GM06990 (cell line): ENCODE measurements at regions not wholly inside any gene's neighbourhood (a gene's known extent, or its start where the extent isn't known, plus 50 kb on each side); places are given as distances from the start of the nearest gene placed in this dataset.
"Not testable (repeated sequence)": the region's sequence is repeated elsewhere in the genome, so short reads cannot be mapped to it uniquely, and the experiment has no call there.

Source experiments
- DNase-seq: peaks from one replicate; pipeline ENCODE4 v3.0.0-alpha.2; 2011; ENCODE audit not compliant: insufficient read length; ENCODE audit errors: extremely low read depth
- H3K27me3 ChIP-seq: replicated peaks from 2 replicates; pipeline ENCODE4 v1.6.0; 2011; ENCODE audit warnings: low read length; ENCODE audit not compliant: control insufficient read depth, insufficient read depth
- H3K36me3 ChIP-seq: 2 replicates; pipeline ENCODE4 v1.5.1; 2011; ENCODE audit warnings: low read length; ENCODE audit not compliant: control insufficient read depth, insufficient read depth
- H3K4me3 ChIP-seq: replicated peaks from 2 replicates; pipeline ENCODE4 v1.5.1; 2011; ENCODE audit warnings: low read depth, mild to moderate bottlenecking, control low read depth, low read length
- TF ChIP-seq, protein P1 (sequence below): IDR thresholded peaks from 2 replicates; pipeline ENCODE4 v1.5.1; 2011; ENCODE audit warnings: low read length, control low read depth, mild to moderate bottlenecking, inconsistent platforms; ENCODE audit not compliant: insufficient read depth, poor library complexity, severe bottlenecking

GRCh38 chr6:112603726-112604125, 256.6 kb downstream of the RFPL4B start:
- H3K36me3 ChIP-seq: no peaks in the 10 kb centered on the region
- H3K4me3 ChIP-seq: no peak overlapping the region
- no peaks in the 10 kb centered on the region for H3K27me3 ChIP-seq
- DNase-seq: no peak
- TF ChIP-seq, protein P1, sequence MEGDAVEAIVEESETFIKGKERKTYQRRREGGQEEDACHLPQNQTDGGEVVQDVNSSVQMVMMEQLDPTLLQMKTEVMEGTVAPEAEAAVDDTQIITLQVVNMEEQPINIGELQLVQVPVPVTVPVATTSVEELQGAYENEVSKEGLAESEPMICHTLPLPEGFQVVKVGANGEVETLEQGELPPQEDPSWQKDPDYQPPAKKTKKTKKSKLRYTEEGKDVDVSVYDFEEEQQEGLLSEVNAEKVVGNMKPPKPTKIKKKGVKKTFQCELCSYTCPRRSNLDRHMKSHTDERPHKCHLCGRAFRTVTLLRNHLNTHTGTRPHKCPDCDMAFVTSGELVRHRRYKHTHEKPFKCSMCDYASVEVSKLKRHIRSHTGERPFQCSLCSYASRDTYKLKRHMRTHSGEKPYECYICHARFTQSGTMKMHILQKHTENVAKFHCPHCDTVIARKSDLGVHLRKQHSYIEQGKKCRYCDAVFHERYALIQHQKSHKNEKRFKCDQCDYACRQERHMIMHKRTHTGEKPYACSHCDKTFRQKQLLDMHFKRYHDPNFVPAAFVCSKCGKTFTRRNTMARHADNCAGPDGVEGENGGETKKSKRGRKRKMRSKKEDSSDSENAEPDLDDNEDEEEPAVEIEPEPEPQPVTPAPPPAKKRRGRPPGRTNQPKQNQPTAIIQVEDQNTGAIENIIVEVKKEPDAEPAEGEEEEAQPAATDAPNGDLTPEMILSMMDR: no peak

DNA sequence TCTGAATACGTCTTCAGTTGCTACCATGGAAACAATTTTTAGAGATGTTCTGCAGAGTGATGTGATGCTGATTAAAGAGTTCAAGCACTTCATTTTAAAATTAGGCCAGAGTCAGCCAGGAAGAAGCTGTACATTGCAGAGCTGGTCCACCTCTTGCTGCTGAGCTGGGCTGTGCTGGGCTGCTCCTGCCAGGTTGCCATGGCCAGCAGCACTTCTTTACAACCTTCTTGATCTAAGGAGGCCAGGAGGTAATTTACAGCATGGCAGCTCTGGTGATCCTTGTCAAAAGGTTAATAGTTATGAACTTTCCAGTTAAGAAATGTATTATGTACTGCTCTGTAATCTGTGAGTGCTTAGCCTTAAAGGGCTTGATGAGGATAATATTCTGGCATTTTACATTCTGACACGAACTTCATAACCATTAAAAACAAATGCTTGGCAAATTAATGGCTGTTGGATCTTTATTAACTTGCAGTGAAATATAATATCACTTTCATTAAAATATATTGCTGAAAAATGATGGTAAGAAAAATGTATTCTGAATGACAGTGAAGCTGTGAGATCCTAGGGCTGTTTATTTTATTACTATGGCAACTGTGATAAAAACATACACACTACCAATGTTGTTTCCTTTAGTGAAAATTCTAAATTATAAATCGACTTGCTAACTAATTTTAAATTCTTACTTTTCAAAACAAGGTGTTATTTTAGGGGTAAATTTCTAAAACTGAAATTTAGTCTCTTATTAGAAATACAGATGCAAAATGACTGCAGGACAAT, 259.7 kb downstream of the RFPL4B start:
- TF ChIP-seq, protein P1: no peak
- Histone ChIP-seq H3K27me3 (no peaks in the 10 kb centered on the region), H3K4me3 (no peak overlapping the region), H3K36me3 (no peaks in the 10 kb centered on the region)
- no peak for DNase-seq

DNA sequence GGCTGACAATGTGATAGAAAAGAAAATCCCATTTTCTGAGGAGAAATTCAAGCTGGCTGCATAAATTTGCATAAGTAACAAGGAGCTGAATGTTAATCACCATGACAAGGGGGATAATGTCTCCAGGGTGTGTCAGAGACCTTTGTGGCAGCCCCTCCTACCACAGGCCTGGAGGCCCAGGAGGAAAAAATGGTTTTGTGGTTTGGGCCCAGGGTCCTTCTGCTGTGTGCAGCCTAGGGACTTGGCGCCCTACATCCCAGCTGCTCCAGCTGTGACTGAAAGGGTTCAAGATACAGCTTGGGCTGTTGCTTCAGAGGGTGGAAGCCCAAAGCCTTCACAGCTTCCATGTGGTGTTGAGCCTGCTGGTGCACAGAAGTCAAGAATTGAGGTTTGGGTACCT, 261.8 kb downstream of the RFPL4B start:
- not testable (repeated sequence) for H3K27me3 ChIP-seq, H3K36me3 ChIP-seq, H3K4me3 ChIP-seq, DNase-seq

- TF ChIP-seq, protein P1: no peak
- DNase-seq: no peak
- Histone ChIP-seq H3K36me3 (no peaks in the 10 kb centered on the region), H3K27me3 (no peaks in the 10 kb centered on the region), H3K4me3 (no peak overlapping the region)
Measured at GRCh38 chr6:112613410-112613809, 266.3 kb downstream of the RFPL4B start.

DNA sequence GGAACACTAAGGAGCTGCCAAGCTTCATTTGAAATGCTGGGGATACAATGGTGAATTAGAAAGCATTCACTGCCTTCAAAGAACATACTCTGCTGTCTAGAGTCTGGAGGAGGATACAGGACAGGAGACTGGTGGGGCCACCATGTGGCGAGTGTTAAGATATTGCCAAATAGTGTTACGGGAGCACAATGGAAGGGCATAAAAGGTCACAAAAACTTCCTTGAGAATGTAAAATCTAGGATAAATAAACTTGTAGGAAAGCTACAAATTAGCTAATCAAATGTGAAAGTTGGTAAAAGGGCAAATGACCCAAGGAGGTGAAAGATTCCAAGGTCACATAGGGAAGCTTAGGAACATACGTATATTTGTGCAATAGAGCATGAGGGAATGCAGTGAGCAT, 271.7 kb downstream of the RFPL4B start:
- H3K36me3 ChIP-seq: no peaks in the 10 kb centered on the region
- H3K4me3 ChIP-seq: no peak overlapping the region
- H3K27me3 ChIP-seq: no peaks in the 10 kb centered on the region
- no peak for DNase-seq
- TF ChIP-seq, protein P1: peak; percentile 12

- no peaks in the 10 kb centered on the region for H3K27me3 ChIP-seq
- no peak for DNase-seq
- H3K4me3 ChIP-seq: no peak overlapping the region
- no peaks in the 10 kb centered on the region for H3K36me3 ChIP-seq
- TF ChIP-seq, protein P1: no peak
Measured at GRCh38 chr6:112620812-112621569, 273.9 kb downstream of the RFPL4B start.
